OCI-LY3 (cell line): ENCODE measurements at regions not wholly inside any gene's neighbourhood (a gene's known extent, or its start where the extent isn't known, plus 50 kb on each side); places are given as distances from the start of the nearest gene placed in this dataset.

Experiments used
- H2AFZ ChIP-seq: fragments of 200-600, 300-600 bp; shearing (Covaris generic); 2 replicates; pipeline ENCODE4 v1.6.0; 2014; ENCODE audit warnings: antibody characterized with exemption, low read depth, low read length
- H3K27ac ChIP-seq: fragments of 200-600, 300-600 bp; sonication (generic); 2 replicates; pipeline ENCODE4 v1.5.1; 2014; ENCODE audit warnings: mild to moderate bottlenecking, low read length, moderate library complexity, mixed read lengths
- H3K27me3 ChIP-seq: fragments of 200-600, 300-600 bp; sonication (generic); 2 replicates; pipeline ENCODE4 v1.6.1; 2014; ENCODE audit warnings: low read depth, low read length, mixed read lengths
- H3K36me3 ChIP-seq: fragments of 200-600, 300-600 bp; sonication (generic); replicated peaks from 2 replicates; pipeline ENCODE3; 2014; ENCODE audit warnings: low read depth, low read length, mixed read lengths
- H3K4me1 ChIP-seq: fragments of 300-600, 200-600 bp; sonication (generic); 2 replicates; pipeline ENCODE4 v1.6.1; 2014; ENCODE audit warnings: low read length, mixed read lengths
- H3K4me2 ChIP-seq: fragments of 200-600, 300-600 bp; sonication (generic); 2 replicates; pipeline ENCODE4 v1.6.1; 2014; ENCODE audit warnings: low read length, mixed read lengths
- H3K4me3 ChIP-seq: fragments of 300-600, 200-600 bp; sonication (generic); 2 replicates; pipeline ENCODE4 v1.5.1; 2014; ENCODE audit warnings: antibody characterized with exemption, mild to moderate bottlenecking, low read length, moderate library complexity
- H3K79me2 ChIP-seq: fragments of 300-600, 200-600 bp; shearing (Covaris generic); 2 replicates; pipeline ENCODE4 v1.6.1; 2014; ENCODE audit warnings: mild to moderate bottlenecking, low read length, mixed read lengths
- H3K9ac ChIP-seq: fragments of 300-600, 200-600 bp; shearing (Covaris generic); 2 replicates; pipeline ENCODE4 v1.6.0; 2014; ENCODE audit warnings: mild to moderate bottlenecking, low read length, moderate library complexity
- H3K9me3 ChIP-seq: fragments of 200-600, 300-600 bp; shearing (Covaris generic); 2 replicates; pipeline ENCODE4 v1.6.1; 2014; ENCODE audit warnings: low read length, mixed read lengths; ENCODE audit not compliant: insufficient read depth
- H4K20me1 ChIP-seq: fragments of 200-600, 300-600 bp; sonication (generic); 2 replicates; pipeline ENCODE4 v1.6.1; 2016; ENCODE audit warnings: low read length, mixed read lengths; ENCODE audit not compliant: insufficient read depth
- EZH2phosphoT487 ChIP-seq: fragments of 200-600 bp; shearing (Covaris generic); IDR thresholded peaks from 2 replicates; pipeline ENCODE4 v1.6.1; 2018; ENCODE audit warnings: antibody characterized with exemption, mixed run types, low read depth
- TF ChIP-seq, protein P1 (sequence below): fragments of 200-600, 300-600 bp; sonication (generic); IDR thresholded peaks from 2 replicates; pipeline ENCODE4 v1.5.1; 2014; ENCODE audit warnings: antibody characterized with exemption, low read length, low read depth

DNA sequence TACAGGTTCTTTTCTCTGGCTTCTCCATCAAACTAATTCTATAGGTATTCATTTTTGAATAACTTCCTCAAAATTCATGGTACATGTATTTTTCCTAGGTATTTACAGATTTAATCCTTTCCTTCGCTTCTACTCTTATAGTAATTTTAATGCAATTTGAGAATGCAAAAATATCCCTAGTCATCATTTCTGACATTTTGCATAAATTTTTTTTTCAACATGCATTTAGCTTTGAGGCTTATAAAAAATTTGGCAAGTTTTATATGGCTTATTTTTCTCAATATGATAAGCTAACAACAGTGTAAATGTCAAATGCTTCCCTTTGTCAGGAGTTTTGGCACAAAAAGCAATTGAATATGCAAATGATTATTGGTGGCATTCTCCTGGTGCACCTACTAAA, 872.6 kb downstream of the FLRT2 start:
- Histone ChIP-seq H4K20me1 (no peaks in the 10 kb centered on the region), H3K4me3 (no peak overlapping the region), H3K27me3 (no peaks in the 10 kb centered on the region), H2AFZ (no peak overlapping the region), H3K36me3 (no peaks in the 10 kb centered on the region), H3K4me1 (no peaks in the 10 kb centered on the region), H3K79me2 (no peaks in the 10 kb centered on the region), H3K27ac (no peak overlapping the region), H3K9ac (no peak overlapping the region), H3K4me2 (no peak overlapping the region), H3K9me3 (no peaks in the 10 kb centered on the region)
- no peak for TF ChIP-seq EZH2phosphoT487
- TF ChIP-seq, protein P1, sequence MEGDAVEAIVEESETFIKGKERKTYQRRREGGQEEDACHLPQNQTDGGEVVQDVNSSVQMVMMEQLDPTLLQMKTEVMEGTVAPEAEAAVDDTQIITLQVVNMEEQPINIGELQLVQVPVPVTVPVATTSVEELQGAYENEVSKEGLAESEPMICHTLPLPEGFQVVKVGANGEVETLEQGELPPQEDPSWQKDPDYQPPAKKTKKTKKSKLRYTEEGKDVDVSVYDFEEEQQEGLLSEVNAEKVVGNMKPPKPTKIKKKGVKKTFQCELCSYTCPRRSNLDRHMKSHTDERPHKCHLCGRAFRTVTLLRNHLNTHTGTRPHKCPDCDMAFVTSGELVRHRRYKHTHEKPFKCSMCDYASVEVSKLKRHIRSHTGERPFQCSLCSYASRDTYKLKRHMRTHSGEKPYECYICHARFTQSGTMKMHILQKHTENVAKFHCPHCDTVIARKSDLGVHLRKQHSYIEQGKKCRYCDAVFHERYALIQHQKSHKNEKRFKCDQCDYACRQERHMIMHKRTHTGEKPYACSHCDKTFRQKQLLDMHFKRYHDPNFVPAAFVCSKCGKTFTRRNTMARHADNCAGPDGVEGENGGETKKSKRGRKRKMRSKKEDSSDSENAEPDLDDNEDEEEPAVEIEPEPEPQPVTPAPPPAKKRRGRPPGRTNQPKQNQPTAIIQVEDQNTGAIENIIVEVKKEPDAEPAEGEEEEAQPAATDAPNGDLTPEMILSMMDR = no peak

DNA sequence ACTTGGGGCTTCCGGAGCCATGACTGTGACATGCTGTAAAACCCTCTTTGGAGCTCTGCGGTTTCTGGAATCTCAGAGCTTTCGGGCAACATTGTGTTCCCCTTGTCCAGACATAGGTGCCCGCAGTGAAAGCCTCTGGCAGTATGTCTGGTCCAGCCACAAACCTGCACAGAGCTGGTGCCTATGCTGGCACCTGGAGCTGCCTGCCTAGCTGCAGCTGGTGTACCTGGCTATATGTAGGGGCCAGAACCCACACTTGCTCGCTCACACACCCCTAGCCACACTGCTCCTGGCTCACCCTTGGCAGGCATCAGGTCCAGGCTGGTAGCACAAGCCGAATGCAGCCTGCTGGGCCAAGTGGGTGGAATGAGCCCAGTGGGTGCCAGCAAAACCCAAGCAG, 861.1 kb downstream of the FLRT2 start:
- no peaks in the 10 kb centered on the region for H3K27me3 ChIP-seq
- H3K9ac ChIP-seq = no peak overlapping the region
- TF ChIP-seq, protein P1 = no peak
- H3K4me2 ChIP-seq = no peak overlapping the region
- no peak overlapping the region for H2AFZ ChIP-seq
- H3K27ac ChIP-seq = no peak overlapping the region
- no peaks in the 10 kb centered on the region for H3K4me1 ChIP-seq
- no peaks in the 10 kb centered on the region for H4K20me1 ChIP-seq
- H3K9me3 ChIP-seq = no peaks in the 10 kb centered on the region
- no peaks in the 10 kb centered on the region for H3K79me2 ChIP-seq
- no peaks in the 10 kb centered on the region for H3K36me3 ChIP-seq
- no peak overlapping the region for H3K4me3 ChIP-seq

- TF ChIP-seq EZH2phosphoT487 = no peak
- TF ChIP-seq, protein P1 = no peak
- no peak overlapping the region for H3K4me2 ChIP-seq
These were observed 858.3 kb downstream of the FLRT2 start for GRCh38 chr14:86388216-86388615.

DNA sequence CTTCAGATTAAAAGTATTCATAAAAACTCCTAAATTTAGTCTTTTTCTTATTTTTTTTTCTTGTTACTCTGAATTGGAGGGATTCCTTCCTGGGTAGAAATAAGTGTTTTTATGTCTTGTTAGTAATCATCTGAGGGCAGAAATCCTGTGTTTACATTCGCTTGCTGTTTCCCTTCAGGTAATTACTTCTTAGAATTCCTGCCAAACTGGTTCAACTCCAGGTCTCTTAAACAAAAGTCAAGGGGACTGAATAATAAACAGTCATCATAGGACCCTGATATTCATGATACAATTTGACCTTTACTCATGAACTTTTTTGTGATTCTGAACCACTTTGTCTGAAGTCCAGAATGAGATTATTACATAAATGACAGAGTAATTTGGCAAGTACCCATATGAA, 843.9 kb downstream of the FLRT2 start:
- Histone ChIP-seq H3K9ac (no peak overlapping the region), H3K9me3 (0 out of 2 replicates have a peak, but pooled peaks cover 4% of the 10 kb centered on the region), H3K4me3 (no peak overlapping the region), H3K4me2 (no peak overlapping the region), H3K79me2 (no peaks in the 10 kb centered on the region), H4K20me1 (no peaks in the 10 kb centered on the region), H3K27ac (no peak overlapping the region), H3K36me3 (no peaks in the 10 kb centered on the region), H3K4me1 (no peaks in the 10 kb centered on the region), H3K27me3 (no peaks in the 10 kb centered on the region), H2AFZ (0 out of 2 replicates have a peak overlapping the region, but pooled peaks have one; percentile 15)
- TF ChIP-seq, protein P1 = no peak
- no peak for TF ChIP-seq EZH2phosphoT487

More at GRCh38 chr14:86388216-86388615, 858.3 kb downstream of the FLRT2 start:
- no peaks in the 10 kb centered on the region for H3K4me1 ChIP-seq
- H4K20me1 ChIP-seq = no peaks in the 10 kb centered on the region
- H3K79me2 ChIP-seq = no peaks in the 10 kb centered on the region
- H3K36me3 ChIP-seq = no peaks in the 10 kb centered on the region
- H3K9ac ChIP-seq = no peak overlapping the region
- H3K9me3 ChIP-seq = no peaks in the 10 kb centered on the region
- no peak overlapping the region for H2AFZ ChIP-seq
- H3K4me3 ChIP-seq = no peak overlapping the region
- no peaks in the 10 kb centered on the region for H3K27me3 ChIP-seq
- no peak overlapping the region for H3K27ac ChIP-seq
